ENCODE measurements at regions not wholly inside any gene's neighbourhood (a gene's known extent, or its start where the extent isn't known, plus 50 kb on each side); places are given as distances from the start of the nearest gene placed in this dataset.

- no peak for TF ChIP-seq CTCF (IDR thresholded peaks at IDR 0.05)
- Histone ChIP-seq H3K27me3 (ENCODE audit: low read depth) (no peaks in the 10 kb centered on the region), H3K4me1 (no peaks in the 10 kb centered on the region), H3K4me3 (no peak overlapping the region), H3K27ac (no peak overlapping the region), H3K36me3 (no peaks in the 10 kb centered on the region), H3K9me3 (no peaks in the 10 kb centered on the region)
- ATAC-seq: no peak
- no peak for DNase-seq
- intact Hi-C loops (cut with DNase I): no loop called here
Observed at GRCh38 chr6:84424956-84425355, 197.5 kb upstream of the CEP162 start.

- Histone ChIP-seq H3K36me3 (no peaks in the 10 kb centered on the region), H3K4me1 (no peaks in the 10 kb centered on the region), H3K27ac (no peak overlapping the region), H3K9me3 (no peaks in the 10 kb centered on the region), H3K4me3 (no peak overlapping the region), H3K27me3 (ENCODE audit: low read depth) (no peaks in the 10 kb centered on the region)
- ATAC-seq (peak; percentile 80 to 87), DNase-seq (peak; percentile 48)
- intact Hi-C loops (cut with DNase I): no loop called here
- TF ChIP-seq CTCF (IDR thresholded peaks at IDR 0.05): peak; percentile 59
Observed at GRCh38 chr6:84422380-84422968, 195.0 kb upstream of the CEP162 start.

GRCh38 chr6:84421031-84421430 lies 193.6 kb upstream of the CEP162 start:
- DNase-seq (no peak), ATAC-seq (peak in 1 of 2 donors; percentile 71)
- H3K36me3 ChIP-seq: no peaks in the 10 kb centered on the region
- H3K27ac ChIP-seq: no peak overlapping the region
- intact Hi-C loops (cut with DNase I): no loop called here
- no peaks in the 10 kb centered on the region for H3K4me1 ChIP-seq
- H3K4me3 ChIP-seq: no peak overlapping the region
- TF ChIP-seq CTCF (IDR thresholded peaks at IDR 0.05): no peak
- H3K27me3 ChIP-seq (ENCODE audit: low read depth): no peaks in the 10 kb centered on the region
- no peaks in the 10 kb centered on the region for H3K9me3 ChIP-seq

GRCh38 chr6:84417260-84417659 lies 189.8 kb upstream of the CEP162 start:
- Histone ChIP-seq H3K27ac (no peak overlapping the region), H3K27me3 (ENCODE audit: low read depth) (no peaks in the 10 kb centered on the region), H3K4me1 (no peaks in the 10 kb centered on the region), H3K4me3 (no peak overlapping the region), H3K36me3 (no peaks in the 10 kb centered on the region), H3K9me3 (no peaks in the 10 kb centered on the region)
- DNase-seq: no peak
- intact Hi-C loops (cut with DNase I): no loop called here
- no peak for TF ChIP-seq CTCF (IDR thresholded peaks at IDR 0.05)
- ATAC-seq: no peak

- H3K27ac ChIP-seq: no peak overlapping the region
- H3K9me3 ChIP-seq: no peaks in the 10 kb centered on the region
- intact Hi-C loops (cut with DNase I): no loop called here
- no peak overlapping the region for H3K4me3 ChIP-seq
- no peaks in the 10 kb centered on the region for H3K4me1 ChIP-seq
- no peak for TF ChIP-seq CTCF (IDR thresholded peaks at IDR 0.05)
- no peaks in the 10 kb centered on the region for H3K27me3 ChIP-seq (ENCODE audit: low read depth)
- H3K36me3 ChIP-seq: no peaks in the 10 kb centered on the region
- DNase-seq (no peak), ATAC-seq (no peak)
Observed at GRCh38 chr6:84416043-84416657, 188.7 kb upstream of the CEP162 start.
